Keratinocyte (primary cell): ENCODE measurements at regions not wholly inside any gene's neighbourhood (a gene's known extent, or its start where the extent isn't known, plus 50 kb on each side); places are given as distances from the start of the nearest gene placed in this dataset.

Experiments
- DNase-seq: peaks from one replicate; pipeline ENCODE4 v3.0.0-alpha.2; 2011; ENCODE audit warnings: low read depth, missing footprints, low spot score
- FAIRE-seq: peaks from 2 replicates; lab custom pipeline; 2011; peaks lifted over from hg19 to GRCh38; lab: Jason Lieb, UNC
- H2AFZ ChIP-seq: 2 replicates; pipeline ENCODE4 v1.6.0; 2012; ENCODE audit warnings: low read length, control low read depth, inconsistent platforms; ENCODE audit not compliant: control insufficient read depth
- H3K27ac ChIP-seq: 2 replicates; pipeline ENCODE4 v1.5.1; 2011; ENCODE audit warnings: low read length; ENCODE audit not compliant: control insufficient read depth, insufficient read depth
- H3K27me3 ChIP-seq: 3 replicates; pipeline ENCODE4 v1.6.0; 2011; ENCODE audit warnings: low read length; ENCODE audit not compliant: control insufficient read depth, insufficient read depth; ENCODE audit errors: extremely low read depth
- H3K36me3 ChIP-seq, 2 experiments: 2 replicates in 1 of 2; 3 replicates in 1 of 2; pipeline ENCODE4 v1.5.1; 2011; ENCODE audit warnings: low read length in 2 of 2, mild to moderate bottlenecking in 1 of 2; ENCODE audit not compliant: control insufficient read depth in 2 of 2, insufficient read depth in 2 of 2; ENCODE audit errors: extremely low read depth in 1 of 2
- H3K4me1 ChIP-seq: 3 replicates; pipeline ENCODE4 v1.5.1; 2011; ENCODE audit warnings: low read length; ENCODE audit not compliant: control insufficient read depth, insufficient read depth; ENCODE audit errors: extremely low read depth
- H3K4me2 ChIP-seq: 3 replicates; pipeline ENCODE4 v1.6.0; 2011; ENCODE audit warnings: low read depth, low read length; ENCODE audit not compliant: control insufficient read depth, insufficient read depth; ENCODE audit errors: extremely low read depth
- H3K4me3 ChIP-seq, 3 experiments: fragments of 200-600 bp in 1 of 3; sonication (generic) in 1 of 3; 2 replicates in 2 of 3; 3 replicates in 1 of 3; pipeline ENCODE4 v1.5.1; 2011 to 2016; ENCODE audit warnings: low read length in 3 of 3, mild to moderate bottlenecking in 3 of 3, control low read depth in 2 of 3, inconsistent platforms in 1 of 3, low read depth in 1 of 3, mixed read lengths in 1 of 3, mixed run types in 1 of 3, moderate library complexity in 1 of 3; ENCODE audit not compliant: control insufficient read depth in 2 of 3, insufficient read depth in 2 of 3; ENCODE audit errors: extremely low read depth in 1 of 3
- H3K79me2 ChIP-seq: 2 replicates; pipeline ENCODE4 v1.6.0; 2012; ENCODE audit warnings: low read length; ENCODE audit not compliant: control insufficient read depth, insufficient read depth
- H3K9ac ChIP-seq: 3 replicates; pipeline ENCODE4 v1.6.0; 2011; ENCODE audit warnings: low read length; ENCODE audit not compliant: control insufficient read depth, insufficient read depth; ENCODE audit errors: extremely low read depth
- H3K9me1 ChIP-seq: 3 replicates; pipeline ENCODE4 v1.6.0; 2011; ENCODE audit warnings: low read length; ENCODE audit not compliant: control insufficient read depth, insufficient read depth; ENCODE audit errors: extremely low read depth
- H3K9me3 ChIP-seq: 2 replicates; pipeline ENCODE4 v1.5.1; 2012; ENCODE audit warnings: low read depth, low read length; ENCODE audit not compliant: control insufficient read depth
- H4K20me1 ChIP-seq: 3 replicates; pipeline ENCODE4 v1.6.0; 2011; ENCODE audit warnings: low read length; ENCODE audit not compliant: control insufficient read depth, insufficient read depth; ENCODE audit errors: extremely low read depth
- CTCF ChIP-seq, 3 experiments: IDR thresholded peaks in 1 of 3; conservative IDR thresholded peaks in 1 of 3; optimal IDR thresholded peaks in 1 of 3; 2 replicates in 2 of 3; 3 replicates in 1 of 3; pipeline versions ENCODE3 to v1.5.1; 2011; ENCODE audit warnings: low read length in 3 of 3, mild to moderate bottlenecking in 3 of 3, moderate library complexity in 2 of 3, control low read depth in 1 of 3, inconsistent platforms in 1 of 3; ENCODE audit not compliant: insufficient read depth in 2 of 3; ENCODE audit errors: extremely low read depth in 1 of 3
- EZH2 ChIP-seq: IDR thresholded peaks from one replicate; pipeline ENCODE4 v1.6.1; 2012; ENCODE audit warnings: inconsistent platforms, mild to moderate bottlenecking, low read length, moderate library complexity
- dilution Hi-C: fragments of 300-500 bp; cut with MboI; formaldehyde crosslinking; loops from one replicate; pipeline ENCODE4 v1.7.0; 2020; ENCODE audit warnings: low sequenced_read_pairs; ENCODE audit not compliant: extremely low pct_ligation_motif_present

- dilution Hi-C loops = no loop called here
- Histone ChIP-seq H4K20me1 (no peaks in the 10 kb centered on the region), H3K4me1 (no peaks in the 10 kb centered on the region), H3K4me3 (no peak overlapping the region), H3K4me2 (no peak overlapping the region), H3K36me3 (no peaks in the 10 kb centered on the region), H3K9me3 (no peaks in the 10 kb centered on the region), H3K27ac (no peak overlapping the region), H3K9me1 (no peaks in the 10 kb centered on the region), H3K79me2 (no peaks in the 10 kb centered on the region), H2AFZ (no peak overlapping the region), H3K9ac (no peak overlapping the region), H3K27me3 (no peaks in the 10 kb centered on the region)
- FAIRE-seq = no peak
- TF ChIP-seq EZH2 (no peak), CTCF (optimal IDR thresholded peaks at IDR 0.05 in 1 of 3, IDR thresholded peaks at IDR 0.05 in 1 of 3, conservative IDR thresholded peaks at IDR 0.05 in 1 of 3; ENCODE audit: extremely low read depth in 1 of 3, insufficient read depth in 2 of 3, low read length in 3 of 3) (no peak)
- no peak for DNase-seq
Measured at GRCh38 chr6:144957236-144957937, 672.3 kb downstream of the UTRN start.

- H3K4me2 ChIP-seq = no peak overlapping the region
- no peaks in the 10 kb centered on the region for H3K9me1 ChIP-seq
- DNase-seq (no peak), FAIRE-seq (no peak)
- no peak overlapping the region for H3K4me3 ChIP-seq
- dilution Hi-C loops = no loop called here
- no peaks in the 10 kb centered on the region for H3K79me2 ChIP-seq
- no peaks in the 10 kb centered on the region for H3K36me3 ChIP-seq
- no peaks in the 10 kb centered on the region for H3K27me3 ChIP-seq
- TF ChIP-seq EZH2 (no peak), CTCF (optimal IDR thresholded peaks at IDR 0.05 in 1 of 3, IDR thresholded peaks at IDR 0.05 in 1 of 3, conservative IDR thresholded peaks at IDR 0.05 in 1 of 3; ENCODE audit: extremely low read depth in 1 of 3, insufficient read depth in 2 of 3, low read length in 3 of 3) (no peak)
- H3K9ac ChIP-seq = no peak overlapping the region
- H3K4me1 ChIP-seq = no peaks in the 10 kb centered on the region
- no peaks in the 10 kb centered on the region for H4K20me1 ChIP-seq
- no peaks in the 10 kb centered on the region for H3K9me3 ChIP-seq
- no peak overlapping the region for H3K27ac ChIP-seq
- H2AFZ ChIP-seq = no peak overlapping the region
Measured at GRCh38 chr6:144969154-144969553, 684.0 kb downstream of the UTRN start.
